ENCODE measurements at regions not wholly inside any gene's neighbourhood (a gene's known extent, or its start where the extent isn't known, plus 50 kb on each side); places are given as distances from the start of the nearest gene placed in this dataset.

- TF ChIP-seq CTCF (IDR thresholded peaks at IDR 0.05) (no peak), EP300 (IDR thresholded peaks at IDR 0.05) (no peak), POLR2A (IDR thresholded peaks at IDR 0.05) (no peak)
Observed at GRCh38 chr7:49279891-49280290, 355.5 kb downstream of the CDC14C start.
